ENCODE measurements at regions not wholly inside any gene's neighbourhood (a gene's known extent, or its start where the extent isn't known, plus 50 kb on each side); places are given as distances from the start of the nearest gene placed in this dataset.

DNA sequence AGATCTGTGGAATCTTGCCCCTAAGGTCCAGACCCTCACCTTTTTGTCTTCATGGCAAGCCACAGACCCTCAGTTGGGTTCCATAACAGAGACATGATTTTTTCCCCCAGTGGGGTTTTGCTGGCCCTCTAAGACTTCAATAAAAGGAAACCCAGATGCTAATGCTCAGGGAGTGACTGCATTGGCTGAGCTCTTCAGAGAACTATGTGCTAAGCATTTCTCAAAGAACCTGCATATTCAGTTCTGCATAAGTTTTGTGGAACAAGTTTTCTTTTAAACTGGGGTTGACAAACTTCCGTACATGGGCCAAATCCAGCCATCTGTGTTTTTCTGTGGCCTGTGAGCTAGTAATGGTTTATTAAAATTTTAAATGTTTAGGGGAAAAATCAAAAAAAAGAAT is 159.8 kb upstream of the GDNF start:
- DNase-seq (ENCODE audit: low read depth): no peak
- TF ChIP-seq CTCF (conservative IDR thresholded peaks at IDR 0.05; ENCODE audit: low read length): no peak
- H3K4me3 ChIP-seq (ENCODE audit: low read length): no peak overlapping the region

- H3K4me3 ChIP-seq (ENCODE audit: low read length): no peak overlapping the region
- TF ChIP-seq CTCF (conservative IDR thresholded peaks at IDR 0.05; ENCODE audit: low read length): no peak
- DNase-seq (ENCODE audit: low read depth): no peak
These were observed 157.1 kb upstream of the GDNF start for GRCh38 chr5:37996918-37997317.

DNA sequence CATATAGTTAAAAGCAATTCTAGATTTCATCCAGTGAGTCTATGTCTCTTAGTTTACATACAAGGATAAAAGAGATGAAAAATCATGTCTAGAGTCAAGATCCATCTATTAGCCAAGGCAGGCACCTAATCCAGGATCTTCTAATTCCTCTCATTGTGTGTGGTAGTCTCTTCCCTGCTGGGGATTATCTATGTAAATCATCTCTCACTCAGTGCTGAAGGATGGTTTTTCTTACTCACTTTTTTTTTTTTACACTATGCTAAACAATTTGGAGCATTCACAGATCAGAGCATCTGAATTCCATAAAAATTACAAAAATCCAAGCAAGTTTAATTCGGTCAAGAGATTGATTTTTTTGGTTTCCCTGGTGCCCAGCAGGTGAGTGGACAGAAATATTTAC is 154.9 kb upstream of the GDNF start:
- TF ChIP-seq CTCF (conservative IDR thresholded peaks at IDR 0.05; ENCODE audit: low read length): no peak
- no peak for DNase-seq (ENCODE audit: low read depth)

GRCh38 chr5:37991301-37992299 is 151.8 kb upstream of the GDNF start:
- TF ChIP-seq CTCF (conservative IDR thresholded peaks at IDR 0.05; ENCODE audit: low read length): no peak
- H3K4me3 ChIP-seq (ENCODE audit: low read length): no peak overlapping the region
- no peak for DNase-seq (ENCODE audit: low read depth)

More for the DNA sequence above, 154.9 kb upstream of the GDNF start:
- H3K4me3 ChIP-seq (ENCODE audit: low read length): no peak overlapping the region

DNA sequence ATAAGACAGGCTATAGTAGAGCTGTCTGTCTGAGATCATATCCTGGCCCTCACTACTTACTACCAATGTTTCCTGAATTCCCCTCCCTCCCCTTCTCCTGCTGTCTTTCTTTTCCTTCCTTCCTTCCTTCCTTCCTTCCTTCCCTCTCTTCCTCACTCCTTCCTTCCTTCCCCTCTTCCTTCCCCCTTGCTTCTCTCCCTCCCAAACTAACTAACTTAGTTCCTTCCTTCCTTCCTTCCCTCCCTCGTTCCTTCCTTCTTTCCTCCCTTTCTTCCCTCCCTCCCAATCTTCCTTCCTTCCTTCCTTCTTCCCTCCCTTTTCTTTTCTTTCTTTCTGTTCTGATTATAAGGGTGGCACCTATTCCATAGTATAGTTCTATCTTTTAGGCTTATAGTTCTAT is 150.0 kb upstream of the GDNF start:
- no peak overlapping the region for H3K4me3 ChIP-seq (ENCODE audit: low read length)
- no peak for DNase-seq (ENCODE audit: low read depth)
- TF ChIP-seq CTCF (conservative IDR thresholded peaks at IDR 0.05; ENCODE audit: low read length): no peak

- H3K4me3 ChIP-seq (ENCODE audit: low read length): no peak overlapping the region
- TF ChIP-seq CTCF (conservative IDR thresholded peaks at IDR 0.05; ENCODE audit: low read length): no peak
- DNase-seq (ENCODE audit: low read depth): no peak
These were observed 148.7 kb upstream of the GDNF start for GRCh38 chr5:37988454-37989046.

GRCh38 chr5:37984300-37984699 is 144.5 kb upstream of the GDNF start:
- DNase-seq (ENCODE audit: low read depth): no peak
- no peak overlapping the region for H3K4me3 ChIP-seq (ENCODE audit: low read length)
- no peak for TF ChIP-seq CTCF (conservative IDR thresholded peaks at IDR 0.05; ENCODE audit: low read length)
